Kidney (tissue), 13 donors: ENCODE measurements at regions not wholly inside any gene's neighbourhood (a gene's known extent, or its start where the extent isn't known, plus 50 kb on each side); places are given as distances from the start of the nearest gene placed in this dataset.
"Not testable (repeated sequence)": the region's sequence is repeated elsewhere in the genome, so short reads cannot be mapped to it uniquely, and the experiment has no call there.

Source experiments
- DNase-seq, 5 donors: peaks; one replicate each; pipeline ENCODE4 v3.0.0-alpha.2; 2013 to 2020
- FAIRE-seq: peaks from 2 replicates; lab custom pipeline; 2012; peaks lifted over from hg19 to GRCh38; lab: Jason Lieb, UNC
- H3K27ac ChIP-seq, 2 donors: one replicate each; pipeline ENCODE4 v1.7.0; 2013; ENCODE audit warnings: low read depth in 2 of 2, low read length in 2 of 2, inconsistent platforms in 1 of 2
- H3K27me3 ChIP-seq: one replicate; pipeline ENCODE4 v1.7.1; 2013; ENCODE audit warnings: low read length, inconsistent platforms; ENCODE audit not compliant: control insufficient read depth, insufficient read depth
- H3K36me3 ChIP-seq, 3 donors: one replicate each; pipeline versions ENCODE4 v1.7.0 to v1.7.1; 2013; ENCODE audit warnings: low read length in 3 of 3, control low read depth in 1 of 3, inconsistent platforms in 1 of 3; ENCODE audit not compliant: insufficient read depth in 3 of 3, control insufficient read depth in 2 of 3
- H3K4me1 ChIP-seq, 3 donors: one replicate each; pipeline versions ENCODE4 v1.7.0 to v1.7.1; 2013; ENCODE audit warnings: low read length in 3 of 3, inconsistent platforms in 1 of 3, low read depth in 1 of 3; ENCODE audit not compliant: control insufficient read depth in 2 of 3, insufficient read depth in 2 of 3
- H3K4me3 ChIP-seq, 3 donors: one replicate each; pipeline versions ENCODE4 v1.7.0 to v1.8.1; 2013; ENCODE audit warnings: low read length in 3 of 3, control low read depth in 1 of 3, inconsistent platforms in 1 of 3
- H3K9ac ChIP-seq, 3 donors: one replicate each; pipeline versions ENCODE4 v1.7.0 to v1.7.1; 2013; ENCODE audit warnings: low read length in 3 of 3, control low read depth in 1 of 3, inconsistent platforms in 1 of 3
- H3K9me3 ChIP-seq, 3 donors: one replicate each; pipeline versions ENCODE4 v1.7.0 to v1.7.1; 2013; ENCODE audit warnings: low read length in 3 of 3, control low read depth in 1 of 3, inconsistent platforms in 1 of 3; ENCODE audit not compliant: control insufficient read depth in 2 of 3, insufficient read depth in 1 of 3
- intact Hi-C: fragments of 100-400 bp; cut with DNase I; formaldehyde crosslinking; loops from one replicate; pipeline ENCODE4 v1.11.1; 2022
- TF ChIP-seq, protein P1 (sequence below): IDR thresholded peaks from 3 replicates; pipeline ENCODE4 v1.5.1; 2012; ENCODE audit warnings: mild to moderate bottlenecking, moderate library complexity, borderline replicate concordance; ENCODE audit not compliant: insufficient read depth; ENCODE audit errors: extremely low read depth
- donor health status: control.
- donor health status: control.
- donor health status: control.
- donor health status: control.
- donor health status: control.
- donor health status: DM: yes; HTN: yes; CAD: no.
- donor health status: Normal renal cell carcinoma (clear cell type).

DNA sequence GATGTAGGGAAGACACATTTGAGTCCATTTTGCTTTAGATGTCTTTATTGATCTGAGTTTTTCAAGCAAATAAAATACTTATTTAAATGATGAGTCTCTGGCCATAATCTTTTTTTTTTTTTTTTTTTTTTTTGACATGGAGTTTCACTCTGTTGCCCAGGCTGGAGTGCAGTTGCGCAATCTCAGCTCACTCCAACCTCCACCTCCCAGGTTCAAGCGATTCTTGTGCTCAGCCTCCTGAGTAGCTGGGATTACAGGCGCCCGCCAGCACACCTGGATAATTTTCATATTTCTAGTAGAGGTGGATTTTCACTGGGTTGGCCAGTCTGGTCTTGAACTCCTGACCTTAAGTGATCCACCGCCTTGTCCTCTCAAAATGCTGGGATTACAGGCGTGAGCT lies 194.5 kb upstream of the MAD2L1 start:
- TF ChIP-seq, protein P1, sequence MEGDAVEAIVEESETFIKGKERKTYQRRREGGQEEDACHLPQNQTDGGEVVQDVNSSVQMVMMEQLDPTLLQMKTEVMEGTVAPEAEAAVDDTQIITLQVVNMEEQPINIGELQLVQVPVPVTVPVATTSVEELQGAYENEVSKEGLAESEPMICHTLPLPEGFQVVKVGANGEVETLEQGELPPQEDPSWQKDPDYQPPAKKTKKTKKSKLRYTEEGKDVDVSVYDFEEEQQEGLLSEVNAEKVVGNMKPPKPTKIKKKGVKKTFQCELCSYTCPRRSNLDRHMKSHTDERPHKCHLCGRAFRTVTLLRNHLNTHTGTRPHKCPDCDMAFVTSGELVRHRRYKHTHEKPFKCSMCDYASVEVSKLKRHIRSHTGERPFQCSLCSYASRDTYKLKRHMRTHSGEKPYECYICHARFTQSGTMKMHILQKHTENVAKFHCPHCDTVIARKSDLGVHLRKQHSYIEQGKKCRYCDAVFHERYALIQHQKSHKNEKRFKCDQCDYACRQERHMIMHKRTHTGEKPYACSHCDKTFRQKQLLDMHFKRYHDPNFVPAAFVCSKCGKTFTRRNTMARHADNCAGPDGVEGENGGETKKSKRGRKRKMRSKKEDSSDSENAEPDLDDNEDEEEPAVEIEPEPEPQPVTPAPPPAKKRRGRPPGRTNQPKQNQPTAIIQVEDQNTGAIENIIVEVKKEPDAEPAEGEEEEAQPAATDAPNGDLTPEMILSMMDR = no peak
- Histone ChIP-seq H3K36me3 (no peaks in the 10 kb centered on the region), H3K4me3 (no peak overlapping the region), H3K4me1 (no peaks in the 10 kb centered on the region), H3K27me3 (no peaks in the 10 kb centered on the region), H3K9me3 (no peaks in the 10 kb centered on the region), H3K27ac (no peak overlapping the region), H3K9ac (no peak overlapping the region)
- intact Hi-C loops = no loop called here
- no peak for DNase-seq
- FAIRE-seq = no peak

DNA sequence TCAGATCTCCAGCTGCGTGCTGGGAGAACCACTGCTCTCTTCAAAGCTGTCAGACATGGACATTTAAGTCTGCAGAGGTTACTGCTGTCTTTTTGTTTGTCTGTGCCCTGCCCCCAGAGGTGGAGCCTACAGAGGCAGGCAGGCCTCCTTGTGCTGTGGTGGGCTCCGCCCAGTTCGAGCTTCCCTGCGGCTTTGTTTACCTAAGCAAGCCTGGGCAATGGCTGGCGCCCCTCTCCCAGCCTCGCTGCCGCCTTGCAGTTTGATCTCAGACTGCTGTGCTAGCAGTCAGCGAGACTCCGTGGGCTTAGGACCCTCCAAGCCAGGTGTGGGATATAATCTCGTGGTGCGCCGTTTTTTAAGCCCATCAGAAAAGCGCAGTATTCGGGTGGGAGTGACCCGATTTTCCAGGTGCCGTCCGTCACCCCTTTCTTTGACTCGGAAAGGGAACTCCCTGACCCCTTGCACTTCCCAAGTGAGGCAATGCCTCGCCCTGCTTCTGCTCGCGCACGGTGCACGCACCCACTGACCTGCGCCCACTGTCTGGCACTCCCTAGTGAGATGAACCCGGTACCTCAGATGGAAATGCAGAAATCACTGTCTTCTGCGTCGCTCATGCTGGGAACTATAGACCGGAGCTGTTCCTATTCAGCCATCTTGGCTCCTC lies 189.6 kb upstream of the MAD2L1 start:
- DNase-seq, H3K27me3 ChIP-seq, H3K9ac ChIP-seq, H3K4me3 ChIP-seq, H3K36me3 ChIP-seq, intact Hi-C loops, H3K9me3 ChIP-seq, FAIRE-seq, H3K27ac ChIP-seq, H3K4me1 ChIP-seq: not testable (repeated sequence)

DNA sequence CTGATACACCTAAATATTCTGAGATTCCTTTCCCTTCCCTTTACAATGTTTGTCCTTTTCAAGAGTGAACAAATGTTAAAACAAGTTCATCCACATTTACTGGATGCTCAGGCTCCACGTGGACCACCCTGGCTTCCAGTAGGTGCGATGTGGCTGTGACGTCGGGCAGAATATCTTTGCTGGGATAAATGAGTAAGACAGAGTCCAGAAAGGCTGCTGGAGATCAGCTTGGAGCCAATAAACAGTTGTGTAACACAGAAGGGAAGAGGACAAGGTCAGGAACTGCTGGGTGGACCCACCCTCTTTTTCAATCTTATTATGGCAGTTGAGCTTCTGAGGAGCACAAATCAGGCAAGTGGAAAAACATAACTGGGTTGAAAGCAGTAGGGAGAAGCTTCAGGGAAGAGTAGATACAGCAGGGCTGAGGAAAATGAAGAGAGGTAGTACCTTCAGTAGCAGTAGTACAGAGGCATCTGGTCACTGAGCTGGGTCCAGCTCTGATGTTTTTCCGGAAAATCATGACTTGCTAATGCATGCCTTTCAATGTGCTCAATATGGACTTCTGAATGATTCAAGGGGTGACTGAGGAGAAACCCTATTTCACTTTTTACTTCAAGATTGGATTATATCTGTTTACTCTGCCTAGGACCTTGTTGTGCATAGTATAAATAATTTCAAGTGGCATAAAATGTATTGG lies 171.8 kb upstream of the MAD2L1 start:
- Histone ChIP-seq H3K27me3 (no peaks in the 10 kb centered on the region), H3K27ac (no peak overlapping the region), H3K9ac (no peak overlapping the region), H3K4me1 (no peaks in the 10 kb centered on the region), H3K9me3 (no peaks in the 10 kb centered on the region), H3K36me3 (no peaks in the 10 kb centered on the region), H3K4me3 (no peak overlapping the region)
- no peak for FAIRE-seq
- no peak for DNase-seq
- TF ChIP-seq, protein P1 = no peak
- intact Hi-C loops = no loop called here

DNA sequence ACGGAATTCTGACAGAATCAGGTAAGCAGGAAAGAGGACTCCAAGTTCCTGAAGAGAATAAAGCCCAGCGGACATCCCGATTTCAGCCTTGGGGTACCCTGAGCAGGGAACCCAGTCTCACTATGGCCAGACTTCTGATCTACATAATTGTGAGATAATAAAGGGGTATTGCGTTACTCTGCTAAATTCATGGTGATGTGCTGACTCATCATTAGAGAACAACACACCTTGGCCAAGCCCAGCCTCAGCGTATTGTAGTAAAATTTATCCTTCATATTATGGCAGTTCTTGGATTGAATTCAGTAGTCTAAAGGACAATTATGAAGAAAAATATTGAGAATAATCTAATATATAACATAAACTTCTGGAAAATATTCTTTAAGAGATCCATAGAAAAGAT lies 170.2 kb upstream of the MAD2L1 start:
- TF ChIP-seq, protein P1 = no peak
- no peaks in the 10 kb centered on the region for H3K4me1 ChIP-seq

More for the DNA sequence above, 170.2 kb upstream of the MAD2L1 start:
- DNase-seq (no peak), FAIRE-seq (no peak)
- no peak overlapping the region for H3K9ac ChIP-seq
- no peaks in the 10 kb centered on the region for H3K27me3 ChIP-seq
- no peaks in the 10 kb centered on the region for H3K9me3 ChIP-seq
- intact Hi-C loops = no loop called here
- H3K36me3 ChIP-seq = no peaks in the 10 kb centered on the region
- H3K27ac ChIP-seq = no peak overlapping the region
- no peak overlapping the region for H3K4me3 ChIP-seq
